ENCODE measurements at regions not wholly inside any gene's neighbourhood (a gene's known extent, or its start where the extent isn't known, plus 50 kb on each side); places are given as distances from the start of the nearest gene placed in this dataset.
"Not testable (repeated sequence)": the region's sequence is repeated elsewhere in the genome, so short reads cannot be mapped to it uniquely, and the experiment has no call there.

- not testable (repeated sequence) for TF ChIP-seq CTCF, POLR2A, POLR2AphosphoS5, EP300 (IDR thresholded peaks at IDR 0.05)
Measured at GRCh38 chr5:152741126-152741525, 336.0 kb upstream of the NMUR2 start.

Measured in sigmoid colon (tissue), 4 donors.